DOHH2 (cell line): ENCODE measurements at regions not wholly inside any gene's neighbourhood (a gene's known extent, or its start where the extent isn't known, plus 50 kb on each side); places are given as distances from the start of the nearest gene placed in this dataset.

Source experiments
- H3F3A ChIP-seq: fragments of 200-600 bp; sonication (generic), shearing (Covaris generic); 2 replicates; pipeline ENCODE4 v1.6.0; 2016; ENCODE audit warnings: antibody characterized with exemption, mild to moderate bottlenecking; ENCODE audit not compliant: control insufficient read depth, insufficient read depth
- H3K27ac ChIP-seq: fragments of 200-600 bp; sonication (generic); 2 replicates; pipeline ENCODE4 v1.5.1; 2014; ENCODE audit warnings: low read depth, mild to moderate bottlenecking, low read length, moderate library complexity
- H3K27me3 ChIP-seq: fragments of 200-600 bp; sonication (generic); 2 replicates; pipeline ENCODE4 v1.6.1; 2014; ENCODE audit warnings: mild to moderate bottlenecking, low read length, mixed read lengths; ENCODE audit not compliant: control insufficient read depth
- H3K36me3 ChIP-seq: fragments of 200-600 bp; sonication (generic); 2 replicates; pipeline ENCODE4 v1.6.1; 2014; ENCODE audit warnings: mild to moderate bottlenecking, low read length, moderate library complexity, mixed read lengths; ENCODE audit not compliant: control insufficient read depth
- H3K4me1 ChIP-seq: fragments of 200-600 bp; sonication (generic); 2 replicates; pipeline ENCODE4 v1.6.1; 2014; ENCODE audit warnings: mild to moderate bottlenecking, low read length, mixed read lengths; ENCODE audit not compliant: control insufficient read depth
- H3K4me2 ChIP-seq: fragments of 200-600 bp; sonication (generic); 2 replicates; pipeline ENCODE4 v1.6.0; 2014; ENCODE audit warnings: mild to moderate bottlenecking, low read length, moderate library complexity
- H3K4me3 ChIP-seq: fragments of 200-600 bp; sonication (generic); 2 replicates; pipeline ENCODE4 v1.5.1; 2014; ENCODE audit warnings: mild to moderate bottlenecking, low read length, mixed read lengths
- H3K79me2 ChIP-seq: fragments of 200-600 bp; sonication (generic); 2 replicates; pipeline ENCODE4 v1.6.1; 2014; ENCODE audit warnings: mild to moderate bottlenecking, low read length, mixed read lengths; ENCODE audit not compliant: control insufficient read depth
- H3K9me2 ChIP-seq: fragments of 200-600 bp; sonication (generic); replicated peaks from 2 replicates; pipeline ENCODE4 v1.6.1; 2014; ENCODE audit warnings: mild to moderate bottlenecking, low read length, mixed read lengths; ENCODE audit not compliant: control insufficient read depth
- H3K9me3 ChIP-seq: fragments of 200-600 bp; sonication (generic); 2 replicates; pipeline ENCODE4 v1.6.1; 2014; ENCODE audit warnings: antibody characterized with exemption, low read length, mixed read lengths; ENCODE audit not compliant: control insufficient read depth, insufficient read depth
- H4K20me1 ChIP-seq: fragments of 200-600 bp; sonication (generic); 2 replicates; pipeline ENCODE4 v1.6.0; 2014; ENCODE audit warnings: low read depth, mild to moderate bottlenecking, antibody characterized with exemption, low read length, moderate library complexity; ENCODE audit not compliant: control insufficient read depth, insufficient read depth
- EZH2phosphoT487 ChIP-seq: fragments of 200-600 bp; sonication (generic); IDR thresholded peaks from 2 replicates; pipeline ENCODE4 v1.6.1; 2017; ENCODE audit warnings: borderline replicate concordance, mild to moderate bottlenecking, antibody characterized with exemption, low read length, moderate library complexity, mixed read lengths
- TF ChIP-seq, protein P1 (sequence below): fragments of 200-600 bp; sonication (generic); IDR thresholded peaks from one replicate; pipeline ENCODE4 v1.5.1; 2014; ENCODE audit warnings: antibody characterized with exemption, mild to moderate bottlenecking, low read depth, low read length; ENCODE audit not compliant: poor library complexity, severe bottlenecking

DNA sequence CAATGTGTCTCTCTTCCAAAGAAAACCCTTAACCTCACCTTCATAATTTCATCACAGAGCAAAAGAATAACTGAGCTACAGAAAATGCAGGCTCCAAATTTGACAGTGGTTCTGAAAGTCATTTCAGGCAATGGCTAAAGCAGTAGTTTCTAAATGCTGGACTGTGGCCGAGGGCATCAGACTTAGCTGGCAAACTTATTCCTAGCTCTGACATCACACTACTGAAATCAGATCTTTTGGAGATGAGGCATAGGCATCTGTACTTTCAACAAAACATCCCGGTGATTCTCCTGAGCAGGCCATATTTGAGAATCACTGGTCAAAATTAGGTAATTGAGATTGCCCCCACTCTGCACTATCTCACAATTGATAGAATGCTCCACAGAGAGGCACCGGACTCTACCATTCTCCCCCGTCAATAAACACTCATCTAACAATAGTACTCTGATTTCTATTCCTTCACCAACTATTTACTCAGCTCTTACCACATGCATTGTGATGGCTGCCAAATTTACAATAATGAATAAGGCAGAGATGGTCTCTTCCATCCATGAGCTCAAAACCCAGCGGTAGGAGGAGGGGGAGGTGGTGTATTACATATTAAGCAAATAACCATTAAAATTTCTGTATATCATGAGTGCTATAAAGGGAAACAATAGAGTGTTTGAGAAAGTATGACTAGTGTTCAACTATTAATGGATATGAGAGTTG is 57.3 kb upstream of the SPRED1 start:
- TF ChIP-seq, protein P1, sequence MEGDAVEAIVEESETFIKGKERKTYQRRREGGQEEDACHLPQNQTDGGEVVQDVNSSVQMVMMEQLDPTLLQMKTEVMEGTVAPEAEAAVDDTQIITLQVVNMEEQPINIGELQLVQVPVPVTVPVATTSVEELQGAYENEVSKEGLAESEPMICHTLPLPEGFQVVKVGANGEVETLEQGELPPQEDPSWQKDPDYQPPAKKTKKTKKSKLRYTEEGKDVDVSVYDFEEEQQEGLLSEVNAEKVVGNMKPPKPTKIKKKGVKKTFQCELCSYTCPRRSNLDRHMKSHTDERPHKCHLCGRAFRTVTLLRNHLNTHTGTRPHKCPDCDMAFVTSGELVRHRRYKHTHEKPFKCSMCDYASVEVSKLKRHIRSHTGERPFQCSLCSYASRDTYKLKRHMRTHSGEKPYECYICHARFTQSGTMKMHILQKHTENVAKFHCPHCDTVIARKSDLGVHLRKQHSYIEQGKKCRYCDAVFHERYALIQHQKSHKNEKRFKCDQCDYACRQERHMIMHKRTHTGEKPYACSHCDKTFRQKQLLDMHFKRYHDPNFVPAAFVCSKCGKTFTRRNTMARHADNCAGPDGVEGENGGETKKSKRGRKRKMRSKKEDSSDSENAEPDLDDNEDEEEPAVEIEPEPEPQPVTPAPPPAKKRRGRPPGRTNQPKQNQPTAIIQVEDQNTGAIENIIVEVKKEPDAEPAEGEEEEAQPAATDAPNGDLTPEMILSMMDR = no peak
- TF ChIP-seq EZH2phosphoT487 = no peak
- H3K36me3 ChIP-seq = no peaks in the 10 kb centered on the region
- no peaks in the 10 kb centered on the region for H3K4me1 ChIP-seq
- no peaks in the 10 kb centered on the region for H3K9me2 ChIP-seq
- H3K9me3 ChIP-seq = no peaks in the 10 kb centered on the region
- H4K20me1 ChIP-seq = no peaks in the 10 kb centered on the region
- H3K79me2 ChIP-seq = no peaks in the 10 kb centered on the region
- H3K4me2 ChIP-seq = no peak overlapping the region
- H3K27ac ChIP-seq = no peak overlapping the region
- H3K4me3 ChIP-seq = no peak overlapping the region
- H3K27me3 ChIP-seq = peaks cover 18% of the 10 kb centered on the region; the same call in 1 of the 2 replicates
- no peaks in the 10 kb centered on the region for H3F3A ChIP-seq

DNA sequence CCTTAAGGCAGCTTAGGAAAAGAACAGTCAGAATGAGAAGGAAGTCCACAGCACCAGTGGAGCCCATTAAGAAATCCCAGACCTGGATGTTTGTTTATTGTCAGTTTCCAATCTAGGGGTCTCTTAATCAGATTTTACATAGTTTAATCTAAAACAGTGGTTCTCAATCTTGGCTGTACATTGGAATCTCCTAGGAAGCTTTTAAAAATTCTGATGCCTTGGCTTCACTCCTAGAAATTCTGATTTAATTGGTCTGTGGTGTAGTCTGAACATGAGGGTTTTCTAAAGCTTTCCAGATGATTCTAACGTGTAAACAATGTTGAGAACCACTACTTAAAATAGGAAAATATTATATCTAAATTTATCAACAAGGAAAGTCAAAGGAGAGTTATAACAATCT is 56.6 kb upstream of the SPRED1 start:
- H3K4me1 ChIP-seq = no peaks in the 10 kb centered on the region
- no peaks in the 10 kb centered on the region for H3F3A ChIP-seq
- H3K4me3 ChIP-seq = no peak overlapping the region
- no peak overlapping the region for H3K27ac ChIP-seq
- no peak overlapping the region for H3K4me2 ChIP-seq
- no peaks in the 10 kb centered on the region for H3K36me3 ChIP-seq
- H3K27me3 ChIP-seq = peaks cover 12% of the 10 kb centered on the region; the same call in 1 of the 2 replicates
- TF ChIP-seq, protein P1 = no peak
- no peak for TF ChIP-seq EZH2phosphoT487
- no peaks in the 10 kb centered on the region for H4K20me1 ChIP-seq
- H3K79me2 ChIP-seq = no peaks in the 10 kb centered on the region
- H3K9me3 ChIP-seq = no peaks in the 10 kb centered on the region
- H3K9me2 ChIP-seq = no peaks in the 10 kb centered on the region

- H3K9me2 ChIP-seq = no peaks in the 10 kb centered on the region
- no peaks in the 10 kb centered on the region for H3K9me3 ChIP-seq
- H3K4me1 ChIP-seq = no peaks in the 10 kb centered on the region
- no peaks in the 10 kb centered on the region for H4K20me1 ChIP-seq
- no peak overlapping the region for H3K27ac ChIP-seq
- no peaks in the 10 kb centered on the region for H3K79me2 ChIP-seq
- no peaks in the 10 kb centered on the region for H3F3A ChIP-seq
- H3K4me3 ChIP-seq = no peak overlapping the region
- TF ChIP-seq EZH2phosphoT487 = no peak
- TF ChIP-seq, protein P1 = no peak
- H3K4me2 ChIP-seq = no peak overlapping the region
- no peaks in the 10 kb centered on the region for H3K36me3 ChIP-seq
- H3K27me3 ChIP-seq = peaks cover 5% of the 10 kb centered on the region; the same call in 1 of the 2 replicates
Observed at GRCh38 chr15:38197553-38197952, 55.1 kb upstream of the SPRED1 start.
